ENCODE measurements at regions not wholly inside any gene's neighbourhood (a gene's known extent, or its start where the extent isn't known, plus 50 kb on each side); places are given as distances from the start of the nearest gene placed in this dataset.
"Not testable (repeated sequence)": the region's sequence is repeated elsewhere in the genome, so short reads cannot be mapped to it uniquely, and the experiment has no call there.

GRCh38 chr10:117601716-117602115, 59.2 kb downstream of the EMX2 start:
- no peak for DNase-seq

- DNase-seq, result no peak
Measured at GRCh38 chr10:117603081-117603480, 60.5 kb downstream of the EMX2 start.

DNA sequence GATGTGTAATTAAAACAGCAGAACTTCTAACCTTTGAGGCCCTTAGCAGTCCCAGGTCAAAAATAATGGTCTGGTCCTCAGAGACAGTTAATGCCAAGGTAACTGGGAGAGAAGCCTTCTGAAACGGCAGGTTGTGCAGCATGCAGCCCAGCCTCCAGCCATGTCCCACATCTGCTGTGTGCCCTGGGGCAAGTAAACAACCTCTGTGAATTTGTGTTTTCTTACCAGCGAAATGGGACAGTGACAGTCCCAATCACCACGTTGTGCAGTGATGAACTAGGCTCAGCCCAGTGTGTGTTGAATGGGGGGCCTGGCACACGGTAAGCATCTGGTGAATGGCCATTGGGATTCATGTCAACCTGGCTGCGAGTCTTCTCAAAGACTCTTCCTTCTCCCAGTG, 61.2 kb downstream of the EMX2 start:
- no peak for DNase-seq

GRCh38 chr10:117609095-117609795, 66.7 kb downstream of the EMX2 start:
- DNase-seq, result no peak

DNA sequence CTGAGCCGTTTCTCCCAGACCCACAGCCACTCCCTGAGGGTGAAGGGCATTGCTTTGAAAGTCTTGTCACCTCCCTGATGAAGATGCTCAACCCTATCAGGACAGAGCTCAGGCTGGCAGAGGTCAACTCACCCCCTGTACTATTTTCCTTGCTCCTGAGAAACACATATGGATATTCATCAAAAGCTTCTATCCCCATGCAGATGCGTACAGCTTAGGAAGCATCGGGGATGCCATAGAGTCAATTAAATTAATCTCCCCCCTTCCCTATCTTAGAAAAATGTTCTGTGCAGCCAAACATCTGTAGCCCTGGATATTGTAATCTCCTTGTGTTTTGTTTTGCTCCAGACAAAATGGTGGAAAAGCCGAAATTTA, 67.2 kb downstream of the EMX2 start:
- no peak for DNase-seq

DNA sequence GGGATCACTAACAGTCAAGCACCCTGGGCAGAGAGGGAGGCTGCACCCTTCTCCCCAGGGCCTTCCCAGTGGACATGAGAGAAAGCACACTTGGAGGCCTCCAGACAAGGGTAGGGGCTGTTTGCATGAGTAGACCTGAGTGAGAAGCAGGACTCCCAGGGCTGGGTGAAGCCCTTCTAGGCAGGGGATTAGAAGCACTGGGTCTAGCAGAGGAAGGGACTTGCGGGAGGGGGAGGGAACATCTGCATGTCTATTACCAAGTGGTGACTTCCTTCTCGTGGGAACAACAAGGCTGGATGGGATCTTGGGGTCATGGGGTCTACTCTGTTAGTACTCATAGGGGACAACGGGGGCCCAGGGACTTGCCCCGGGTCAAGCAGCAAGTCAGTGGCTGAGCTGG, 67.8 kb downstream of the EMX2 start:
- no peak for DNase-seq

GRCh38 chr10:117612113-117612512, 69.6 kb downstream of the EMX2 start:
- no peak for DNase-seq

- no peak for DNase-seq
Measured at GRCh38 chr10:117615649-117616048, 73.1 kb downstream of the EMX2 start.

DNA sequence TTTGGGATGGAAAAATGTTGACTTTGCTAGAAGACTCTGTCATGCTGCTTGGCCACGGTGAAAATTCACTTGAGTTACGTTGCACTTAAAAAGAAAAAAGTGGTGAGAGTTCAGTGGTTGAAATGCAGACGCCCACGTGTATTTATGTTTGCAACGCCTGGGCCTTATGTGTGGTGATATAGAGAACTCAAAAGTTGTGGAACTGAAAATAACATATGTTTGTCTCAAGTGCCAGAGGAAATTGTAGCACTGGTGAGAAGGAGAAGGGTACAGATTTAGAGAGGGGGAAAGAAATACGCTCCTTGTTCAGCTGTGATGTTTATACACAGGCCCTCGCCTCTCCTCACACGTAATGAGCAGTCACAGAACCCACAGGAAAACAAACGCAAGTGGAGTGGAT, 73.6 kb downstream of the EMX2 start:
- DNase-seq, result no peak

- no peak for DNase-seq
Measured at GRCh38 chr10:117617086-117617485, 74.5 kb downstream of the EMX2 start.

DNA sequence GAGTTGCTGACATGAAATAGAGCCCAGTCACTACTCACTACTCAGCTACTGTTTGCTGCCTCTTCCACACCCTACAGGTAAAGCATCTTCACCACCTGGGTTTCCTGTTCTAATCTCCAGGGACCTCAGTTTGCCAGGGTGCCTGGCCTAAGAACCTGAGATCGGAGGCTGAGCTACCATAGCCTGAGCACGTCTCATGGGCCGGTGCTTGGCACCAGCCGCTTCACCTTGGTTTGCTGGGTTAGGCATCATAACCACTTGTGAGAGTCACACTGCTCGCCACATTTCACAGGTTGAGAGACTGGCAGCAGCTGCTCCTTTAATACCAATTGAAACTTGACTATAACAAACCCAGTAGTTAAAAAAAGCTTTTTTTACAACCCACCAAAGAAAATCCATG, 75.1 kb downstream of the EMX2 start:
- DNase-seq, result no peak

GRCh38 chr10:117619223-117619622, 76.7 kb downstream of the EMX2 start:
- no peak for DNase-seq

GRCh38 chr10:117619707-117620405, 77.3 kb downstream of the EMX2 start:
- no peak for DNase-seq

DNA sequence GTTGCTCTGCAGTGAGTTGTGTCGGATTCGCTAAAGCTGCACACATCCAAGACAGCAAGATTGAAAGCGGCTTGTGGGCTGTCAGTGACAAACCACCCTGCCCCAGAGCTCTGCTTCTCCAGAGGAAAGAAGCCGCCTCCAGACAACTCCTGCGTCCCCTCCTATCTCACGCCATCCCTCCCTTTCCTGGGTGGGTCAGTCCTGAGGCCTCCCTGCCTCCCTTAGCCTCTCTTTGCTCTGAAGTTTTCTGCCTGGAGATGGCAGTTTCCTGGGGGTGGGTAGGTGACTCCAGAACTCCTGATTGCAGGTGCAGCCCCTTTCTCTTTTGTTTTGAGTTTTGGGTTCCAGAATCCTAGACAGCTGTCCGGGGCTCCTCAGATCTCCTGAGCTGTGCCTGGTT, 78.7 kb downstream of the EMX2 start:
- DNase-seq, result no peak

GRCh38 chr10:117621795-117622420, 79.4 kb downstream of the EMX2 start:
- DNase-seq, result no peak

- no peak for DNase-seq
Measured at GRCh38 chr10:117622471-117623184, 80.1 kb downstream of the EMX2 start.

- DNase-seq, result no peak
Measured at GRCh38 chr10:117626228-117626627, 83.7 kb downstream of the EMX2 start.

- DNase-seq, result no peak
Measured at GRCh38 chr10:117627561-117627960, 85.0 kb downstream of the EMX2 start.

DNA sequence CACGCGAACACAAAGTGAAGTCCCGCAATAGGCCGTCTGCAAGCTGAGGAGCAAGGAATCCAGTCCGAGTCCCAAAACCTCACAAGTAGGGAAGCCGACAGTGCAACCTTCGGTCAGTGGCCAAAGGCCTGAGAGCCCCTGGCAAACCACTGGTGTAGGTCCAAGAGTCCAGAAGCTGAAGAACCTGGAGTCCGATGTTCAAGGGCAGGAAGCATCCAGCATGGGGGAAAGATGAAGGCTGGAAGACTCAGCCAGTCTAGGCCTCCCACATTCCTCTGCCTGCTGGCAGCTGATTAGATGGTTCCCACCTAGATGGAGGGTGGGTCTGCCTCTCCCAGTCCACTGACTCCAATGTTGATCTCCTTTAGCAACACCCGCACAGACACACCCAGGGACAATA, 87.2 kb downstream of the EMX2 start:
- not testable (repeated sequence) for DNase-seq

DNA sequence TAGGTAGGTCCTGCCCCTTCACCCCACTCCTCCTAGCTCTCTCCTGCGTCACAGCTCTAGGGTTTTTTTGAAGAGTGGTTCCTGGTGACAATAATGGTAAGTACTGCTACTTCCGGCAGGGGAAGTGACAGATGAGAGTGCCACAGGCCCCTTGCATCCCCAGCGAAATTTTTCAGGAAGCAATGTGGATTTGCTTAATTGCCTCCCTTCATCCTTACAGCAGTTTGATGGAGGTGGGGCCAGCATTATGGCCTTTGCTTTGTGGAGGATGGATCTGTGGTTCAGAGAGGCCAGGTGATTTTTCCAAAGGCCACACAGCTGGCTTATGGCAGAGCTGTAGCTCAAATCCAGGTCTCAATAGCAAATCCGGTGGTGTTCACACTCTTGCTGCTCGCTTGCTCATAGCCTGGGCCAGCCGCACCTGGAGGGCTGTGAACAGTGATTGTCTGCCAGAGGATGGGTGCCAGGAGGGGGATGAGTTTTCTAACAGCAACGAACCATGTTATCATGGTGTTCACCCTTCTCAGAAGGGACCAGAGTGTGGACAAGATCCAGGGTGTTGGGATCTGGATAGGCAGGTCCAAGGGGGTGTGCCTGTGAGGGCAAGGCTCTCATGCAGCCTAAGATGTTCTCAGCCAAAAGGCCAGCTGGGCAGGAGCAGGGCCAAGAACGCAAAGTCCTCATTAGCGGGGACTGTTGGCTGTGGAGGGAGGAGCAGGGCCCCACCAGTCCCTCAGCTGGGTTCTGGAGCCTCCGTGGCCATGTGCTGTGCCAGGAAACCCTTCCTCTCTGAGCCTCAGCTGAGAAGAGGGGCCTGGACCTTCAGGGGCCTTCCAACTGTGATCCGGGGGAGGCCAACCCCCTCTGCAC, 89.0 kb downstream of the EMX2 start:
- DNase-seq, result no peak

- DNase-seq, result no peak
Measured at GRCh38 chr10:117632406-117632805, 89.9 kb downstream of the EMX2 start.

- no peak for DNase-seq
Measured at GRCh38 chr10:117635826-117636225, 93.3 kb downstream of the EMX2 start.

DNA sequence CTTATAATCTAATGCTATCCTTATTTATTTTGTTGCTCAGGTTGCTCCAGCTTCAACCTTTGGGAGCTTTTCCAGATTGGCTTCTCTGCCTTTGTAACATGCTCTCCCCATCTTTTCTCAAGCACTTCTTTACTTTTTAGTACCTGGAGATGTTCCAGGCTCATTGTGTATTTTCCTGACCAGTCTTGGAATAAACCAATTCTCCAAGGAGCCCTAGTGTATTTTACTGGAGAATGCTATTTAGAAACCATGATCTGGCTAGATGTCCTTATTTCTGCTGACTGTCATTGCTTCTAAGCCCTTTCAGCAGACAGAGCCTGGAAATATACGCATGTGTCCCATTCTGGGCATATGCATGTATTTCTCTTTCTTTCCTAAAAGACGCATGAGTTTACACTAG, 95.7 kb downstream of the EMX2 start:
- no peak for DNase-seq

Measured in activated naive CD4-positive, alpha-beta T cell treated with Interleukin-2 at 50 U/mL for 16 hours (primary cell).